ENCODE measurements at regions not wholly inside any gene's neighbourhood (a gene's known extent, or its start where the extent isn't known, plus 50 kb on each side); places are given as distances from the start of the nearest gene placed in this dataset.
"Not testable (repeated sequence)": the region's sequence is repeated elsewhere in the genome, so short reads cannot be mapped to it uniquely, and the experiment has no call there.

GRCh38 chr2:89610207-89610926 is 918.9 kb downstream of the RPIA start:
- TF ChIP-seq, protein P1, sequence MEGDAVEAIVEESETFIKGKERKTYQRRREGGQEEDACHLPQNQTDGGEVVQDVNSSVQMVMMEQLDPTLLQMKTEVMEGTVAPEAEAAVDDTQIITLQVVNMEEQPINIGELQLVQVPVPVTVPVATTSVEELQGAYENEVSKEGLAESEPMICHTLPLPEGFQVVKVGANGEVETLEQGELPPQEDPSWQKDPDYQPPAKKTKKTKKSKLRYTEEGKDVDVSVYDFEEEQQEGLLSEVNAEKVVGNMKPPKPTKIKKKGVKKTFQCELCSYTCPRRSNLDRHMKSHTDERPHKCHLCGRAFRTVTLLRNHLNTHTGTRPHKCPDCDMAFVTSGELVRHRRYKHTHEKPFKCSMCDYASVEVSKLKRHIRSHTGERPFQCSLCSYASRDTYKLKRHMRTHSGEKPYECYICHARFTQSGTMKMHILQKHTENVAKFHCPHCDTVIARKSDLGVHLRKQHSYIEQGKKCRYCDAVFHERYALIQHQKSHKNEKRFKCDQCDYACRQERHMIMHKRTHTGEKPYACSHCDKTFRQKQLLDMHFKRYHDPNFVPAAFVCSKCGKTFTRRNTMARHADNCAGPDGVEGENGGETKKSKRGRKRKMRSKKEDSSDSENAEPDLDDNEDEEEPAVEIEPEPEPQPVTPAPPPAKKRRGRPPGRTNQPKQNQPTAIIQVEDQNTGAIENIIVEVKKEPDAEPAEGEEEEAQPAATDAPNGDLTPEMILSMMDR (IDR thresholded peaks at IDR 0.05), result not testable (repeated sequence)
- not testable (repeated sequence) for TF ChIP-seq POLR2A (IDR thresholded peaks at IDR 0.05)

Data from testis (tissue), 2 donors.